ENCODE measurements at regions not wholly inside any gene's neighbourhood (a gene's known extent, or its start where the extent isn't known, plus 50 kb on each side); places are given as distances from the start of the nearest gene placed in this dataset.

DNA sequence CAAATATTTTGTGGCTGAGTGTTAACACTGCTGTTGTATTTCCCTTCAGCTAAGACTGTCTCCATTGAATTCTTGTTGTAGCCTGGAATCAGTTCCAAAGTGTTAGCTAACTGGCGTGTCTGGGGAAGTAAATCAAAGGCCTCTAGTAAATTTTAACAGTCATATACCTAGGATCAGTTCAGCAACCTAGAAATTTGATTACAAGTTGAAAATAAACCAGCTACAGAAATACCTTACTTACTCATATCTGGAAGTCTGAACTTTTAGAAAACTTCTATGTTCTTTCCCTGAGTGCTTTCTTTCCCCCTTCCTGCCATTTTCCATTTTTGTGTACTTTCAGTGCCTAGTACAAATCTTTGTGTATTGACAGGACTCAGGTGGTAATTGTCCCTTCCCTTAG lies 396.7 kb upstream of the DCC start:
- Histone ChIP-seq H3K36me3 (ENCODE audit: control insufficient read depth, insufficient read depth, low read length) (no peaks in the 10 kb centered on the region), H3K9ac (ENCODE audit: insufficient read depth in 1 of 2, low read depth in 2 of 2, low read length in 2 of 2) (no peak overlapping the region), H4K20me1 (replicated peaks; ENCODE audit: control insufficient read depth, insufficient read depth, low read length) (no peaks in the 10 kb centered on the region), H3K79me2 (ENCODE audit: control insufficient read depth, insufficient read depth, low read length) (no peaks in the 10 kb centered on the region), H3K27ac (ENCODE audit: extremely low read depth, low read depth, low read length) (no peak overlapping the region), H2AFZ (ENCODE audit: low read depth, low read length) (no peak overlapping the region), H3K27me3 (ENCODE audit: control insufficient read depth in 2 of 2, insufficient read depth in 2 of 2, low read length in 2 of 2) (no peaks in the 10 kb centered on the region), H3K9me3 (replicated peaks; ENCODE audit: control insufficient read depth, insufficient read depth, low read depth, low read length) (no peaks in the 10 kb centered on the region), H3K4me2 (ENCODE audit: insufficient read depth, low read length) (no peak overlapping the region), H3K9me1 (ENCODE audit: control insufficient read depth, insufficient read depth, low read length) (no peaks in the 10 kb centered on the region), H3K4me3 (no peak overlapping the region), H3K4me1 (replicated peaks in 1 of 2; ENCODE audit: control insufficient read depth in 2 of 2, insufficient read depth in 2 of 2, low read length in 2 of 2) (no peaks in the 10 kb centered on the region)
- FAIRE-seq: no peak
- intact Hi-C loops (cut with micrococcal nuclease): no loop called here
- no peak for TF ChIP-seq HBP1 (CRISPR knock-in tag; IDR thresholded peaks at IDR 0.05)
- no peak for TF ChIP-seq ZNF830 (CRISPR knock-in tag; IDR thresholded peaks at IDR 0.05)
- no peak for TF ChIP-seq PRDM10 (IDR thresholded peaks at IDR 0.05; ENCODE audit: partially characterized antibody)
- TF ChIP-seq ZFX (CRISPR knock-in tag; IDR thresholded peaks at IDR 0.05): no peak
- no peak for TF ChIP-seq HOXB6 (CRISPR knock-in tag; IDR thresholded peaks at IDR 0.05; ENCODE audit: borderline replicate concordance)
- no peak for TF ChIP-seq PTRF (tag; IDR thresholded peaks at IDR 0.05)
- no peak for TF ChIP-seq PHF20 (IDR thresholded peaks at IDR 0.05; ENCODE audit: partially characterized antibody)
- no peak for TF ChIP-seq ZNF431 (CRISPR knock-in tag; IDR thresholded peaks at IDR 0.05)
- no peak for ATAC-seq
- WGBS (ENCODE audit: insufficient coverage, low coverage, missing lambda C conversion rate): 0% methylated on average over 1 of the region's 1 CpG
- CTCF ChIA-PET (ENCODE audit: low intra/inter-chr PET ratio): no interaction called here
- in situ Hi-C loops (cut with MboI): no loop called here
- no peak for DNase-seq (ENCODE audit: extremely low read depth in 1 of 4, low spot score in 3 of 4)
- BruUV-seq (replicated peaks): no TSS peak
- POLR2A ChIA-PET: no interaction called here

Measured in K562 (cell line).